GM18519 (cell line): ENCODE measurements at regions not wholly inside any gene's neighbourhood (a gene's known extent, or its start where the extent isn't known, plus 50 kb on each side); places are given as distances from the start of the nearest gene placed in this dataset.
"Not testable (repeated sequence)": the region's sequence is repeated elsewhere in the genome, so short reads cannot be mapped to it uniquely, and the experiment has no call there.

ENCODE experiments used
- ATAC-seq: cut with Tn5 transposase; IDR thresholded peaks from one replicate; pipeline ENCODE4 v1.9.1; 2021; ENCODE audit warnings: mild to moderate bottlenecking, moderate library complexity; ENCODE audit not compliant: unreplicated experiment, low FRiP score

DNA sequence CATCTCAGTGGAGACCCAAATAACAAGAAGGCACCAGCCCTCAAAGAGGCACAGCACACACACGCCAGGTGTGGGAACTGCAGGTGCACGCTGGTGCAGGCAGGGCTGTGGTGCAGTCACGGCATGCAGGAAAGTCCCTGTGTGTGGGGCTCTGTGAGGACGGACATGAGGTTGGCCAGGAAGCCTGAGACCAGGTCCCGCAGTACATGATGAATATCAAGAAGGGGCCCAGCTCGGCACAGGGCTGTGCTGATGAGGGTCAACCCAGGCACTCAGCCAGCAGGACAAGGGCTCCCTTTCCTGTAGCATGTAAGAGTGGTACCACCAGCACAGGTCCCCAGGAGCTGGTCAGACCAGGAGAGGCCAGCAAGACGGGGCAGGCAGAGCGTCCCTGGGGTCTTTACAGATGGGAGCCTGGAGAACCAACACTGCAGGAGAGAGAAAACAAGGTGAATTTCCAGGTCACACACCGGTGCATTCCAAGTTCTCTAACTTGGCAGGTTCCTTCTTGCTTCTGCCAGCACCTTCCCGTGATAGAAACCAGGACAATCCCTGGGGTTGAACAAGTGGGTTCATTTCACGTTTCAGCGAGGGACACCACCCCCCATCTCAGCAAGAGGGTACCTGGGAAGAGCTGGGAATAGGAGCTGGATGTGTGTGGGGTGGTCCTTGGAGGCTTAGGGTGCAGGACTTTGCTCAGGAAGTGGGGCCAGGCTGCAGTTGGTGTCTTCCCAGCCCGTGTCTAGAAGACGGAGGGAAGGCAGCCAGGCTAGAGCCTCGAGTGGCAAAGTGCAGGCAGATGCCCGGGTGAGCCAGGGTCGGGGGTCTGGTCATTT lies 244.8 kb upstream of the TCERG1L start:
- ATAC-seq: no peak

DNA sequence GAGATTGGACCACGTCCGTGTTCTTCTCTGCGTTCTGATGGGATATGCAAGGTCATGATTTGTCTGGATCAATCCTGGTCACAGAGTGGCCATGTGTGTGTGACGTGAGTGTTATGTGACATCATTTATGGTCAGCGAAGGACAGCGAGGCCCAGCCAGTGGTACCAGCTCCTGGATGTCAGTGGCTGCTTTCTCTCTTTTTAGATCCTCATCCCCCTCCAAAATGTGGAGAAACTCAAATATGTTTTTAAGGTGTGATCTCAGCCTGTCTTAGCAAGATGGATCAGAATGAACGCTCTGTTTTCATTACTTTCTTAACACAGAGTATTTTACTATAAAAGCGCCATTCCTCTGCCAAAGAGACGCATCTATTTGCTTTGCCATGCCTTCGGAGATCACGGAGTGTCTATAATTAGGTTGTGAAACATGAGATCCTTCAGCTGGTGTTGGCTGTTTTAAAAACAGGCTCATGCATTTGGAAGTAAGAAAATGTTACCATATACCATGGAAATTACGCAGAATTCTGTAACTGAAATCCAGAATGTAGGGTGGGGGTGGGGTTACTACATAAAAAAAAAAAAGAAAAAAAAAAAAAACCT lies 245.5 kb upstream of the TCERG1L start:
- no peak for ATAC-seq

DNA sequence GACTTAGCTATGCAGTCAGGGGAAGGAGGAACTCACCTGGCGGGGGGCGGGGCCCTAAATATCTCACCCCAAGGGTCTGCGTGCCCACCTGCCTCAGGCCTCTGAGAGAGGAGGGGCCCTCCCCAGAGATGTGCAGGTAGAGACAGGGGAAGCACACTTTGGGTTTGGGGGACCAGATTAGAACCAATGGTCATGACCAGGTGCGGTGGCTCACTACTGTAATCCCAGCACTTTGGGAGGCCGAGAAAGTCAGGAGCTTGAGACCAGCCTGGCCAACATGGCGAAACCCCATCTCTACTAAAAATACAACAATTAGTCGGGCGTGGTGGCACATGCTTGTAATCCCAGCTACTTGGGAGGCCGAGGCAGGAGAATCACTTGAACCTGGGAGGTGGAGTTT lies 246.4 kb upstream of the TCERG1L start:
- not testable (repeated sequence) for ATAC-seq

DNA sequence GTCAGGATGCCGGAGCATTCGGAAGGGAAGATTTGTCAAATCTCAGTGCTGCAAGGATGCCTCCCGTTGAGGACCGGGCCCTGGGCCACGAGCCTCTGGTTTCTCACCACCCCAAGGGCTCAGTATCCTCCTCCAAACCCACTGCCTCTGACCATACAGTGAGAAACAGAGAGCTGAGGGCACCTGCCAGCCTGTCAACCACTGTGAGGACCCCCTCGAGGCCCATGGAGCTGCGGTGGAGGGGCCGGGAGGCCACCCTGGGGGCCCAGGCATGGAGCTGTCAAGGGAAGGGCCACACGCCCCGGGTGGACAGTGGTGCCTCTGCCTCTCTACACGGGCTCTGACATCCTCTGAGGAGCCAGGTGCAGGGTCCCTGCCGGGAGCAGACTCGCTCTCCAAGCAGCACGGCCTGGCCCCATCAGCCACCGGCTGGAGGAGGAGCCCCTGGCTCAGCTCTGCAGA lies 248.0 kb upstream of the TCERG1L start:
- ATAC-seq: no peak

DNA sequence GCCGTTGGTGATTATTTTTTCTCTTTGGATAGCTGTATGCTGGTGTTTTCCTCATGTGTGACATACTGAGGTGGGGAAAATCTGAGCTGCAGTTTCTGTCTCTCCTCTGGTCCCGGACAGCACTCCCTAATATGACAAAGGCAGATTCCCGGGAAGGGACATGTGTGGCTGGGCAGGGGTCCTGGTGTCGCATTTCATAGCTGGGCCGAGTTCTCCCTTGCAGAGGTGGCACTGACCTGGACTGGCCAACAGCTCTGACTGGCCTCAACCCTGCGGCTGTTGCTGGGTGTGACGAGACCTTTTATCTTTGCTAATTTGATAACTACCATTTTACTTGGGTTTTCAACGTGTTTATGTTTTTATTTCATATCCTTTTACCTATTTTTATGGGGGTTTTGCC lies 248.6 kb upstream of the TCERG1L start:
- no peak for ATAC-seq

DNA sequence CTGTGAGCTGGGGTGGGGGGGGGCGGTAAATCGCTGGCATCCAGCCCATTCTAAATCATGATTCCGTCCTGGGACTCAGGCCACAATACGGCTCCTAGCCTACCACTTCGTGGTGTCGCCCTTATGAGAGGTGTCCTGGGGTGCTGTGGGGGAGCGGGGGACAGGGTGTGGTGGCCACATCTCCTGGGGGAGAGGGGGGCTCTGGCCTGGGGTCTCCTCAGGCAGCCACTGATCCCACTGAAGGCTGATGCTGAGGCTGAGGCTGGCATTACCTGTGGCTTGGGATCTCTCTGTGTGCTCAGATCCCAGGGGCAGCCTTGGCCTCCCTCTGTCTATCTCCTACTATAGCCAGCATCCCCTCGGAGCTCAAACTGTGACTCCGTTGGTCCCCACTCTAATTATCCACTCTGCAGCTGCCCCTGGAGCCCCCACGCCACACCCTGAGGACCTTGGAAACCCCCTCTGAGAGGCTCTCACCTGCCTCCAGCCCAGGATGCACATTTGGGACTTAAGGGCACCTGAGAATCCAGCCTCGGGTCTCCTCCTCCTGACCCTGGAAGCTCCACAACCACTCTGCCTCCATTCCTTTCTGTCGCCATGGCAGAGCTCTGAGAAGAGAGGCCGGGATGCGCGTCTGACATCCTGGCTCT lies 249.3 kb upstream of the TCERG1L start:
- ATAC-seq: no peak

DNA sequence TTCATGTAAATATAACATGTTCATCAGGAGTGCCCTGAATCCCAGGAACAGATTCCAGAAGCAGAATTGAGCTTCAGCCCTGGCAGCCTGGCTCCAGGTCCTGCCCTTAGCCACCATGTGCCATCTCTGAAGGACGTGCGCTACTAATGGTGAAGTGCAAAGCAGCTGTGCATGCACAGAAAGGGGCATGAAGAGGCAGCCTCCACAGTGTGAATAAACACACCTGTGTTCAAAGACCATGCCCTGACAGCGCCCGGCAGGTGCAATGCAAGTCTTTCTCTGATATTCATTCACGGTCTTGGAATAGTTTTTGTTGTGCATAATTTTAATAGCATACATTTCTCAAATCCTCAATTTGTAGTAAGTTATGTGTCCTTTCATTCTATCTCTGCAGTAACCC lies 250.4 kb upstream of the TCERG1L start:
- no peak for ATAC-seq

DNA sequence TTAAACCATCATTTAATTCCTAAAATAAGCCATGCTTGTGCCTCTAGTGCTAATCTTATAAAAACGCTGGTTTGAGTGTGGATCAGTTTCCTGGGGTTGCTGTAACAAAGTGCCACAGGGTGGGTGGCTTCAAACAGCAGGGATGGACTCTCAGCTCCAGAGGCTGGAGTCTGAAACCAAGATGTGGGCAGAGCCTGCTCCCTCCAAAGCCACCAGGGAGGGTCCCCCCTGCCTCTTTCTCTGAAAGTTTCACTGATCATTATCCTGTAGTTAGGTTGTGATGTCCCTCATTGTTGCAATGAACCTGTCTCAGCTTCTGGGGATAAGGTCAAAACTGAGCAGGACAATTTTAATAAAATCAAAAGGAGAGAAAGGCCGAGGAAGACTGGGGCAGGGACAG lies 251.9 kb upstream of the TCERG1L start:
- ATAC-seq: no peak

DNA sequence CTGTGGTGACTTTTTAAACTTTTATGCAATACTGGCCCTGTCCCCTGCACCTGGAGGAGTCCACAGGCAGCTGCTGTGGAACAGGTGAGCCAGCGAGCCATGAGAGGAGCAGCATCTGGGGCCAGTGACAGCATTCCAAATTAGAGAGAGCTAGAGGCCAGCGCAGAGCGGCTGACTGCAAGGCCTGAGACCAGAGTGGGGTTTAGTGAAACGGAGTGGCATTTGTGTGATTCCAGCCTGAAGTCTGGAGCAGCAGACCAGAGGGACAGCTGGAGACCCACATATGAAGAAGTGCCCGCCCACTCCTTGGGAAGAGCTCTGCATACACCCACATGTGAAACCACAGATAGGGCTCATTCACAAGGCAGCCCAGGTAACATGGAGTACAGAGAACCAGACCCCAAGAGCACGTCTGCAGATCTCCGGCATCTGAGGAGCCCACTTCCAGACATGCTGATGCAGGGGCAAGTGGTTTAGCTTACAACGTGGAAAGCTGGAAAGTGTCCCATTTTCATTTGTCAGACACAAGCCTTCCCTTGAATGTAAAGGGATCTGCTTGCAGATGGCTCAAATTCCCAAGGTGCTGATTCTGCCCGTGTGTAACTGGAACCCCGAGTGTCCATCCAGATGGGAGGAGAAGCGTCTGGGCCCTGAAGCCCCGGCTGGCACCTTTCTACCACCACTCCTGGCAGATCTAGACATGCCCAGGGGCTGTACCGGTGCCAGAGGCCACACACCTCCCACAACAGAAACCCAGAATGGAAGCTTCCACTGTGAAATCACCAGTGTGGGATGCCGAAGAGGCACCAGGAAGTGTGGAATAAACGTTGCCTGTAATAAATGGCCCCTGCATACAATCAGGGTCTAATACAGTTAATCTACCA lies 256.0 kb upstream of the TCERG1L start:
- no peak for ATAC-seq

DNA sequence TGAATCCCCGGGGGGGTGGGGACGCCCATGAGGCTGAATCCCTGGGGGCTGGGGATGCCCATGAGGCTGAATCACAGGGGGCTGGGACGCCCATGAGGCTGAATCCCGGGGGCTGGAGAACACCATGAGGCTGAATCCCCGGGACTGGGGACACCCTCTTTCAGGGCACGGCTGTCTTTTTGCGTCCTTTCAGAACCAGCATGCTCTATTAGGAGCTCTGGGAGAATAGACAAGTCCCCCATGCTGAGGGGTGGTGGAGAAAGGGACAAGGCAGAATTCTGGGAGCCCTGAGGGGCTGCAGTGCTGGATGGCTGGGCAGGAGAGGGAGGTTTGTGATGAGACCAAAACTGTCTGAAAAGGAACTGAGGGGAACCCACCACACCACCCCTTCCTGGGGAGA lies 257.3 kb upstream of the TCERG1L start:
- ATAC-seq: no peak

DNA sequence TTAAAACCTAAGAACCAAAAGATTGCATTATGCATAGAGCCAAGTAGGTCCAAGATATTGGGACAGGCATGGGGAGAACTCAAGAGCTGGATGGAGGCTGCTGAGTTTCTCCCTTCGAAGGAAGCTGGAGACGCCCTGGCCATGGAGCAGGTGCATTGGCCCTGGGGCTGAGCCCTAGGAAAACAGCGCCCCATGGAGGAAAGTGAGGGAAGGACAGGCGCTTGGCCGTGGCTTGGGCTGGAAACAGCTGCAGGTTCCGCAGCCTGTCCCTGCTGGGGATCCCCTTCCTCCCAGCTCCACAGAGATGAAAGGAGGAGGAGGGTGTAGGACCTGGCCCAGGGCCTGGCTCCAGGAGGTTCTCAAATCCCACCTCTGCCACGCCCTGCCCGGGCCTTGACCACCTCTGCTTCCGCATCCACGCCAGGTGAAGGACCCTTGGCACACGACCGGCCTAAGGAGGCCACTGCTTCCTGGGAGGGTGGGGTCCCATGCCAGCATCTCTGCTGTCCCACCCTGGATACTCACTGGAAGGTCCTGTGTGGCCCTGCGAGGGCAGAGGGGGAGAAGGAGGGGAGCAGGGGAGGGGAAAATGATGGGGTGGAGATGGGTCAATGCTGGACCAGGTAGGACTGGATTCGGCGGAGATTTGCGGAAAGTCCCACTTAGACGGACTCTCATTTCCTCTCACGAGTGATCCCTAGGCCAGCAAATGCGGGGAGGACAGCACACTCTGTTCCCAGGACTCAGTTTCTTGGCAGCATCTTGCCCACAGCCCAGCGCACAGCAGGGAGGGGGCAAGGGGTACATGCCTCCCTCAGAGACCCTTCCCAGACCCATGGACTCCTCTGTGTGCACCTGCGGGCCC lies 258.6 kb upstream of the TCERG1L start:
- no peak for ATAC-seq

DNA sequence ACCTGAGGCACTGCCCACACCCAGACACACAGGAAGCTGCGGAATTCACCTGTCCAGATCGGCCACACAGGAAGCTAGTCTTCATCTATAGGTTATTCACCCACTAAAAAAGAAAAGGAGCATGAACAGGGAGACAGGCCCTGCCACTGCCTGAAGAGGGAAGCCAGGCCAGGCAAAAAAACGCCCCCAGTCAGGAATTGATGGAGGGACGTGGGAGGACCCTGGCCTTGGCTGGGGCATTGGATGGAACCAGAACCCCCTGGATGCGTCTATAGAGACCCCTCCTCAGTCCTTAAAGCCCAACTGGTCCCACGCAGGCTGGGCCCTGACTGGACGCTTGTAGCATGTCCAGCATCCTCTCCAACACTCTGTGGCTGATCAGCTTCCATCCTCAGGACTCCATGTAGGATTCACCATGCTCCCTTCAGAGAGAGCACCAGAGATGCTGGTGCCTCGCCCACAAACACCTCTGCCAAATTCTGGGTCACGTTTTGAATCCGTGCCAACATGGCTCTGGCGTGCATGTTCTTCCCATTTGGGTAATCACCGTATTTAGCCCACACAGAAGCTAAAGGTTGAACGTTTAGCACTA lies 259.3 kb upstream of the TCERG1L start:
- ATAC-seq: no peak

DNA sequence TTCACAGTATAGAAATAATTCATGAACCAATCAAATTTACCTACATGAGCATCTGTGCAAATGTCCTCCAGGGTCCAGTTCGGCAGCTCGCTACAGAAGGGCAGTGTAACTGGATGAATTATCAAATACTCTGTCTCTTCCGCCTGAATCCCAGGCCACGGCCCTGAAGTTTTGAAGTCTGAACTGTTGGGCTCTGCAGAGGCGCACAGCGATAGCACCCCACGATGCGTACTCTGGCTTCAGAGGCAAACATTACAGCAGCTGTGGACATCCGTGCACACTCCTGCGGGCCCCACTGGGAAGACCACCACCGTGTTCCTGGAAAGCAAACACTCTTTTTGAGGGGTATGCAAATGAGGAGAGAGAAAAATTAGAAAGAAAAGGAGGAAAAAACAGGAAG lies 259.8 kb upstream of the TCERG1L start:
- ATAC-seq: no peak

DNA sequence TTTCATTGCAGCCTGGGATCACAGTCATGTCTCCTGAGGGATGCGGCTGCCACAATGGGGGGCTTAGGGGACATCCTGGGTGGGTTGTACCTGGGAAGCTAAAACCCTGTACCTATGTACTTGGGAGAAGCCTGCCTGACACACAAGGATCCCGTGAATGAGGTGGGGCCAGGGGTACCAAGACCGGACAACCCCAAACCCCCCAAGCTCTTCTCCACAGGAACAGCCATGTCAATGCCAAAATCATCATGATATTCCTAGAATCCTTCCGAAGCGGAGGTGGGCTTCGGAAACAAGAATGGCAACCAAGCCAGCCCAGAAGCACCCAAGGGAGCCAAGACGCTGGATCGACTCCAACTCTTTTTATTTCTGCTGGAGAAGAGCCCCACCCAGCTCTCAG lies 260.3 kb upstream of the TCERG1L start:
- no peak for ATAC-seq

DNA sequence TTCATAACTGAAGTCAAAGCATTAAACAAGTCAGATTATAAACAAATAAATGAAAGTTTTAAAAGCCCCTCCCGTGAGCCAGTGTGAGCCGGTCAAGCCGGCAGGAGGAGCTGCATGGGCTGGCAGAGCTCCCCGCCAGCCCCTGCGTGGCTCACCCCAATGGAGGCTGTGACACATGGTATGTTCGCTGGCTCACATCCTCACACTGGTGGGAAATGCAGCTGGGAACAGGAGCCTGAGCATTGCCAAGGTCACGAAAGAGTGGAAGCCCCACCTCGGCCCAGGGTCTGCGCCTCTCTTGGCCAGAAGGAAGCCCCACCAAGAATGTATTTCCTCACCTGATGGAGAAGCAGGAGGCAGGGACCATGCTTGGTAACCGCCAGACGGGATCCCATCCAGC lies 261.7 kb upstream of the TCERG1L start:
- no peak for ATAC-seq

DNA sequence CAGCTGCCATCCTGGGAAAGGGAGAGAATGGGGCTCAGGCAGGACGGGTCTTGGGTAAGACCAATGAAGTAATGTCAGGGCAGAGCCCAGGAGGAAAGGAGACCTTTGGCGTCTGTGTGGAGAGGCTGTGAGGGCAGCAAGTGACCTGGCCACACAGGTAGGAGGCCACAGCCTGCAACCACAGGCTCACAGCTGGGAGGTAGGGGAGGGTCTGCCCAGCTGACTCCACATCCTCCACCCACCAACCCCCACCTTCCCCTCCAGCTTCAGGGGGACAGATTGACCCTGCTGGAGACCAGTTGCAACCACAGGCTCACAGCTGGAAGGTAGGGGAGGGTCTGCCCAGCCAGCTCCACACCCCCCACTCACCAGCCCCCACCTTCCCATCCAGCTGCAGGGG lies 262.2 kb upstream of the TCERG1L start:
- ATAC-seq: no peak

DNA sequence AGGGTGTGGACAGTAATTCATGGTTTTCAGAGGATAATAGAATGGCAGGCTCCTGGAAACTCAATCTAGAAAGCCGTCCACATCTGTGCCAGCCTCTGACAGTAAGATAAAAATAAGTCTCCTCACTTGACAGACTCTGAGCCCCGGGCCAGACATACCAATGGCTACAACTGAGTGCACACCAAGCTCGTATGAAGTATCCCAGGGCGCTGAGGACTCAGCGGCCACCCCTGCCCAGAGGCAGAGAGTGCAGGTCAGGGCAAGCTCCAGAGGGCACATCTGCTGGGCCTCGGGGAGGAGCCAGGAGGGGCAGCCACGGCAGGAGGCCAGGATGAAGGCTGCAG lies 262.8 kb upstream of the TCERG1L start:
- no peak for ATAC-seq

DNA sequence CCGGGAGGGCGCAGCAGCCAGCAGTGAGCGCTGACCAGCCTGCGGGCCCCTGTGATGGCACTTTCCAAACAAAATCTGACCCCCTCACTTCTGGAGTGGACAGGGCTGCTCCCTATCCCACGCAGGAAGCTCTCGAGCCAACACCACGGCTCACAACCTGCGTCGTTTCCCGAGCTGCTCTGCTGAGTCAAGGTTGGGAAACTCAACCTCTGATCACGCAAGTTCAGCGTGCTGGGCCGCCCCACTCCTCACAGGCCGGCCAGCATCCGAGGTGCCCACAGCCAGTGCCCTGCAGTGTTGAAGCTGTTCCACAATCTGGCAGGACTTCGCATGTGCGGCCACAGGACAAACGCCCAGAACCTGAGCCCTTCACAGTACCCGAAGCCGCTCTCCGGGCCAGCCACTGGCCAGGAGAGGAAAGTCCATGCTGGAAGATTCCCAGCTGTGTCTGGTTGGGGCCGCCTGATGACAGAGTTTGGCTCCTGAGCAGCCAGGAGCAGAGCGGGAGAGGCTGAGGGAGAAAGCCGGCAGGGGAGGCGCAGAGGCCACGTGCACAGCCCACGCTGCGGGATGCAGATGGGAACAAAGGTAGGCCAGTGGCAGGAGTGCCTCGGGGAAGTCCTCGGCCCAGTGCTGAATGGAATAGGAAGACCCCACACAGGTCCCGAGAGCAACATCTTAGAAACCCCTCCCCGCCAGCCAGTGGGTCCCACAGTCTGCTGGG lies 263.3 kb upstream of the TCERG1L start:
- ATAC-seq: no peak

DNA sequence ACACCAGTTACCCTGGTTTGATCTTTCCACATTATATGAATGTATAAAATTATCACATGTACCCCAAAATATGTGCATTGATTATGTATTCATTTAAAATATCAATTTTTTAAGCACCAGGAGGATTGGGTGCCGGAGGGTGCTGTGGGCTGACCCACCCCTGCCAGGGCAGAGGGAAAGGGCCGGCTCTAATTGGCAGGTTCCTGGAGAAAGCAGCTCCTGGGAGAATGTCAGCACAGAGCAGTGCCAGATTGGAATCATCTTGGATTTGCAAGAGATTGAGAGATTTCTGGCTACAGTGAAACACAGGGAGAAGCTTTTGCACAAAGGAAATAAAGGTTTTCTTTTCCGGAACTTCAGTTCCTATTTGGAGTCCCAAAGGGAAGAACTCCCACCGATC lies 264.4 kb upstream of the TCERG1L start:
- ATAC-seq: no peak
